RWPE1 (cell line): ENCODE measurements at regions not wholly inside any gene's neighbourhood (a gene's known extent, or its start where the extent isn't known, plus 50 kb on each side); places are given as distances from the start of the nearest gene placed in this dataset.

ENCODE experiments used
- CTCF ChIA-PET: fragments of 350-600 bp; sonication (Branson Sonifier 250); formaldehyde crosslinking; extraction: SDS; loops from one replicate; lab custom pipeline; 2021; lab: Yijun Ruan, JAX
- POLR2A ChIA-PET: fragments of 400-600 bp; formaldehyde crosslinking; extraction: SDS; loops from one replicate; lab custom pipeline; 2020; ENCODE audit warnings: antibody characterized with exemption; ENCODE audit not compliant: low non-redundant PET; lab: Yijun Ruan, JAX
- DNase-seq: peaks from one replicate; pipeline ENCODE4 v3.0.0; 2012; ENCODE audit warnings: low spot score
- H3K27ac ChIP-seq: fragments of 450-650 bp; 2 replicates; pipeline ENCODE4 v1.5.1; 2017
- TF ChIP-seq, protein P1 (sequence below): fragments of 450-650 bp; conservative IDR thresholded peaks from 2 replicates; pipeline ENCODE4 v1.5.1; 2017; ENCODE audit warnings: low read depth, mild to moderate bottlenecking

DNA sequence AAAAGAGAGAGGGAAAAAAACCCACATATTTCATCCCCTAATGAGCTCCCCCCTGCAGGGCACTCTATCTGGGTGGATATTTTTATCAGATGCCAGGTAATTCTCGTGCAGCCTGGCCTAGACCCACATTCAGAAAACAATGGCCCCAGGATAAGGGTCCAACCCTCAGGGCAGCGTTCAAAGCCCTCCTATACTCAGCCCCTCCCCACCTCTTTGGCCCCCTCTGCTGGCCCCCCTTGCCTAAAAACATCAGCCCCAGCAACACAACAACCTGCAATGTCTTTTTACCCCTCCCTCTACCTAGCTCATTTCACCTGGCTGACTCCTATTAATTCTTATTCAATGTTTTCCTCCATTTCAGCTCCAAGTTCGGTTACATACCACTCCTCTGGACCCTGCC is 145.4 kb upstream of the MED14 start:
- H3K27ac ChIP-seq = no peak overlapping the region
- ChIA-PET CTCF (interaction anchor here (0.6 kb wide), 2 partner anchors 214 to 310 kb away, joined by 3 to 5 read pairs; no protein-coding TSS in a partner anchor), POLR2A (no interaction called here)

DNA sequence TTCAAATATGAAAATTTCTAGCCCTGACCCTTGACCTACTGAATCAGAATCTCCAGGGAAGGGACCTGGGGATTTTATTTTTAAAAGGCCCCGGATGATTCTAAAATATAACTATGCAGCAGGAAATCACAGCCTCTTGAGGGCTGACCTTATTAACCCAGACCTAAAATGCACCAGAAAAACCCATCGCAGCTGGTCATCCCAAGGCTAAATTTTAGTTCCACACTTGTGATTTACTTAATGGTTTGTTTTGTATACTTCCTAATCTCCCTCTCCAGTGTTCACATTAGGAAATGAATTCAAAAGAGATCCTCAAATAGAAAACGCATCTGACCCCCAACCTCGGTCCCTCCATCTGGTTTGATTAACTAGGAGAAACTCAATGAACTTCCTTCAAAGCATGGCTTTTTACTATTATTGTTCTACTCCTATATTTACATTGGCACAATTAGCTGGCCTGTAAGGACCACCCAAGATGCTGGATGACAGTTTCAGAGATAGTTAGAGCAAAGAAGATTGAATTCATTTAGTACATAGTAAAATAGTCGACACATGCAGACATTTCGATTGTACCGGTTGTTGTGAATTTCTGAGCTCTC is 147.8 kb upstream of the MED14 start:
- CTCF ChIA-PET = no interaction called here
- no peak overlapping the region for H3K27ac ChIP-seq
- POLR2A ChIA-PET = no interaction called here

More for the DNA sequence above, 145.4 kb upstream of the MED14 start:
- TF ChIP-seq, protein P1, sequence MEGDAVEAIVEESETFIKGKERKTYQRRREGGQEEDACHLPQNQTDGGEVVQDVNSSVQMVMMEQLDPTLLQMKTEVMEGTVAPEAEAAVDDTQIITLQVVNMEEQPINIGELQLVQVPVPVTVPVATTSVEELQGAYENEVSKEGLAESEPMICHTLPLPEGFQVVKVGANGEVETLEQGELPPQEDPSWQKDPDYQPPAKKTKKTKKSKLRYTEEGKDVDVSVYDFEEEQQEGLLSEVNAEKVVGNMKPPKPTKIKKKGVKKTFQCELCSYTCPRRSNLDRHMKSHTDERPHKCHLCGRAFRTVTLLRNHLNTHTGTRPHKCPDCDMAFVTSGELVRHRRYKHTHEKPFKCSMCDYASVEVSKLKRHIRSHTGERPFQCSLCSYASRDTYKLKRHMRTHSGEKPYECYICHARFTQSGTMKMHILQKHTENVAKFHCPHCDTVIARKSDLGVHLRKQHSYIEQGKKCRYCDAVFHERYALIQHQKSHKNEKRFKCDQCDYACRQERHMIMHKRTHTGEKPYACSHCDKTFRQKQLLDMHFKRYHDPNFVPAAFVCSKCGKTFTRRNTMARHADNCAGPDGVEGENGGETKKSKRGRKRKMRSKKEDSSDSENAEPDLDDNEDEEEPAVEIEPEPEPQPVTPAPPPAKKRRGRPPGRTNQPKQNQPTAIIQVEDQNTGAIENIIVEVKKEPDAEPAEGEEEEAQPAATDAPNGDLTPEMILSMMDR = no peak
- no peak for DNase-seq

DNA sequence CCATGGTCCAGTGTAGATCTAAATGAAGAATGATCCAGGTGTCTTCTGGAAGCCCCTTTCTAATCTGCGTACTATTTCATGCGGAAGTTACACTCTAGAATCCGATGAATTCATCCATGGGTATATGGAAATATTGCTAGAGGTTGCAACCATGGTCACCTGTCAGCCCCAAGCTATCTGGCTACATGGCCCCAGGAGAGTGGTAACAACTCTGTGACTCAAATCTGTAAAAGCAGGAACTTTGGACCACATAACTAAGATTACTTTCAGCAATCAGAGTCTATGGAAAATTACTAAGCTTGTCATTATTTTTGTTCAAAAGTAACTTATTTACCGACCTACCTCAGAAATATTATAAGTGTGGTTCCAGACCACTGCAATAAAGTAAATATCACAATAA is 150.6 kb upstream of the MED14 start:
- no peak overlapping the region for H3K27ac ChIP-seq
- ChIA-PET POLR2A (no interaction called here), CTCF (no interaction called here)
- TF ChIP-seq, protein P1 = no peak
- no peak for DNase-seq

More for the DNA sequence above, 147.8 kb upstream of the MED14 start:
- DNase-seq = no peak
- TF ChIP-seq, protein P1 = no peak

DNA sequence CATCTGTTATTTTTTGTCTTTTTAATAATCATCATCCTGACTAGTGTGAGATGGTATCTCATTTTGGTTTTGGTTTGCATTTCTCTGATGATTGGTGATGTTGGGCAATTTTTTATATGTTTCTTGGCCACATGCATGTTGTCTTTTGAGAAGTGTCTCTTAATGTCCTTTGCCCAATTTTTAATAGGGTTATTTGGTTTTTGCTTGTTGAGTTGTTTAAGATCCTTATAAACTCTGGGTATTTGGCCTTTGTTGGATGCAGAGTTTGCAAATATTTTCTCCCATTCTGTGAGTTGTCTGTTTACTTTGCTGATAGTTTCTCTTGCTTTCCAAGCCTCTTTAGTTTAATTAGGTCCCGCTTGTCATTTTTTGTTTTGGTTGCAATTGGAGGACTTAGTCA is 152.1 kb upstream of the MED14 start:
- H3K27ac ChIP-seq = no peak overlapping the region
- TF ChIP-seq, protein P1 = no peak
- POLR2A ChIA-PET = no interaction called here
- DNase-seq = no peak
- CTCF ChIA-PET = no interaction called here

DNA sequence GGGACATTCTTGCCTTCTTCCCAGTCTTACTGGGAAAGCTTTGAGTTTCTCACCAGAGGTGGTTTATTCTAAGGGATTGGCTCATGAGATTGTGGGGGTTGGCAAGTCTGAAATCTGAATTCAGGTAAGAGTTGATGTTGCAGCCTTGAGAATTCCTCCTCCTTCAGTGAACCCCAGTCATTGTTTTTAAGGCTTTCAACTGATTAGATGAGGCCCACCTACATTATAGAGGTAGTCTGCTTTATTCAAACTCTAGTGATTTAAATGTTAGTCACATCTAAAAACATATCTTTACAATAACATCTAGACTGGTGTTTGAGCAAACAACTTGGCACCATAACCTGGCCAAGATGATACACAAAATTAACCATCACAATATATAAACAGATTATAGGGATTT is 156.5 kb upstream of the MED14 start:
- no peak overlapping the region for H3K27ac ChIP-seq
- CTCF ChIA-PET = no interaction called here
- DNase-seq = no peak
- TF ChIP-seq, protein P1 = no peak
- POLR2A ChIA-PET = no interaction called here

DNA sequence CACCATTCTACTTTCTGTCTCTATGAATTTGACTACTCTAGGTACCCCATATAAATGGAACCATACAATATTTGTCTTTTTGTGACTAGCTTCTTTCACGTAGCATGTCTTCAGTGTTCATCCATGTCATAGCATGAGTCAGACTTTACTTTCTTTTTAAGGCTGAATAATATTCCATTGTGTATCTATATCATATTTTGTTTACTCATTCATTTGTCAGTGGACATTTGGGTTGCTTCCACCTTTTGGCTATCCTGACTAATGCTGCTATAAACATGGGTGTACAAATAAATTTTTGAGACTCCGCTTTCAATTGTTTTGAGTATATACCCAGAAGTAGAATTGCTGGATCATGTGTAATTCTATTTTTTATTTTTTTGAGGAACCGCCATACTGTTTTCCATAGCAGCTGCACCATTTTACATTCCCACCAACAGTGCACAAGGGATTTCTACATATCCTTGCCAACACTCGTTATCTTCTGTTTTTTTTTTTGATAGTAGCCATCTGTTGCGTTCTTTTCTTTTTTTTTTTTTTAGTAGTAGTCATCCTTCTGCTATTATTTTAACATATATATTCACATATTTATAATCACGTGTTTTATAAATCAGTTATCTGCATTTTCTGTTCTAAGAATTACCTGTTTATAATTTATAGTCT is 158.0 kb upstream of the MED14 start:
- TF ChIP-seq, protein P1 = no peak
- DNase-seq = no peak
- H3K27ac ChIP-seq = no peak overlapping the region
- POLR2A ChIA-PET = no interaction called here
- CTCF ChIA-PET = no interaction called here
